SU-DHL-6 (cell line): ENCODE measurements at regions not wholly inside any gene's neighbourhood (a gene's known extent, or its start where the extent isn't known, plus 50 kb on each side); places are given as distances from the start of the nearest gene placed in this dataset.

Source experiments
- H2AFZ ChIP-seq: fragments of 200-600 bp; sonication (generic); 2 replicates; pipeline ENCODE4 v1.6.1; 2014; ENCODE audit warnings: low read depth, mild to moderate bottlenecking, moderate library complexity, mixed read lengths, antibody characterized with exemption, low read length; ENCODE audit not compliant: severe bottlenecking
- H3F3A ChIP-seq: fragments of 200-600 bp; shearing (Covaris generic); 2 replicates; pipeline ENCODE4 v1.6.0; 2016; ENCODE audit warnings: antibody characterized with exemption, mild to moderate bottlenecking; ENCODE audit not compliant: insufficient read depth
- H3K27ac ChIP-seq: fragments of 200-600 bp; sonication (generic); 2 replicates; pipeline ENCODE4 v1.5.1; 2016; ENCODE audit warnings: low read depth, mild to moderate bottlenecking, low read length, moderate library complexity, mixed read lengths
- H3K27me3 ChIP-seq: fragments of 200-600 bp; sonication (generic), shearing (Covaris generic); 2 replicates; pipeline ENCODE4 v1.6.0; 2014; ENCODE audit warnings: mild to moderate bottlenecking, low read length
- H3K36me3 ChIP-seq: fragments of 200-600 bp; sonication (generic); 2 replicates; pipeline ENCODE4 v1.6.1; 2014; ENCODE audit warnings: mild to moderate bottlenecking, low read length, mixed read lengths
- H3K4me2 ChIP-seq: fragments of 300-600, 200-600 bp; shearing (Covaris generic), sonication (generic); 2 replicates; pipeline ENCODE4 v1.6.0; 2014; ENCODE audit warnings: low read length, low read depth, mild to moderate bottlenecking; ENCODE audit not compliant: poor library complexity, severe bottlenecking
- H3K4me3 ChIP-seq: fragments of 200-600 bp; sonication (generic); 2 replicates; pipeline ENCODE4 v1.5.1; 2014; ENCODE audit warnings: antibody characterized with exemption, low read length, mild to moderate bottlenecking, mixed read lengths; ENCODE audit not compliant: insufficient read depth, poor library complexity, severe bottlenecking
- H3K79me2 ChIP-seq: fragments of 200-600 bp; sonication (generic); 2 replicates; pipeline ENCODE4 v1.6.1; 2014; ENCODE audit warnings: mild to moderate bottlenecking, low read length, moderate library complexity; ENCODE audit not compliant: insufficient read depth
- H3K9ac ChIP-seq: fragments of 200-600 bp; sonication (generic); 2 replicates; pipeline ENCODE4 v1.7.0; 2014; ENCODE audit warnings: mild to moderate bottlenecking, low read length
- H3K9me2 ChIP-seq: fragments of 200-600 bp; sonication (generic); replicated peaks from 2 replicates; pipeline ENCODE4 v1.6.1; 2014; ENCODE audit warnings: low read length; ENCODE audit not compliant: insufficient read depth
- H3K9me3 ChIP-seq: fragments of 200-600 bp; sonication (generic); 2 replicates; pipeline ENCODE4 v1.6.1; 2014; ENCODE audit warnings: low read length, mixed read lengths; ENCODE audit not compliant: insufficient read depth
- H4K20me1 ChIP-seq: fragments of 200-600 bp; sonication (generic); 2 replicates; pipeline ENCODE4 v1.6.1; 2014; ENCODE audit warnings: low read depth, mild to moderate bottlenecking, antibody characterized with exemption, low read length, moderate library complexity, mixed read lengths
- CTCF ChIP-seq: fragments of 200-600 bp; sonication (generic); IDR thresholded peaks from one replicate; pipeline ENCODE4 v1.5.1; 2017; ENCODE audit warnings: antibody characterized with exemption, mild to moderate bottlenecking, low read length, moderate library complexity; ENCODE audit not compliant: insufficient read depth, poor library complexity, severe bottlenecking
- EZH2phosphoT487 ChIP-seq: fragments of 200-600 bp; sonication (generic), shearing (Covaris generic); conservative IDR thresholded peaks from 2 replicates; pipeline ENCODE4 v1.6.1; 2018; ENCODE audit warnings: mild to moderate bottlenecking, antibody characterized with exemption, low read length, moderate library complexity, mixed read lengths

GRCh38 chr2:185625604-185626003 is 113.0 kb upstream of the FSIP2 start:
- H3F3A ChIP-seq = no peaks in the 10 kb centered on the region
- no peak overlapping the region for H3K4me2 ChIP-seq
- H3K27me3 ChIP-seq = no peaks in the 10 kb centered on the region
- H3K9me2 ChIP-seq = no peaks in the 10 kb centered on the region
- H3K9ac ChIP-seq = no peak overlapping the region
- H2AFZ ChIP-seq = no peak overlapping the region
- no peaks in the 10 kb centered on the region for H3K9me3 ChIP-seq
- no peaks in the 10 kb centered on the region for H3K79me2 ChIP-seq
- no peak overlapping the region for H3K4me3 ChIP-seq
- TF ChIP-seq CTCF = no peak
- no peak for TF ChIP-seq EZH2phosphoT487
- H3K27ac ChIP-seq = no peak overlapping the region
- no peaks in the 10 kb centered on the region for H4K20me1 ChIP-seq
- no peaks in the 10 kb centered on the region for H3K36me3 ChIP-seq

GRCh38 chr2:185628985-185629384 is 109.6 kb upstream of the FSIP2 start:
- peak; percentile 24 for TF ChIP-seq CTCF
- TF ChIP-seq EZH2phosphoT487 = no peak
- H3K4me3 ChIP-seq = no peak overlapping the region
- no peak overlapping the region for H3K4me2 ChIP-seq
- H4K20me1 ChIP-seq = no peaks in the 10 kb centered on the region
- H3K27ac ChIP-seq = no peak overlapping the region
- H3K9ac ChIP-seq = no peak overlapping the region
- H3K36me3 ChIP-seq = no peaks in the 10 kb centered on the region
- H3K79me2 ChIP-seq = no peaks in the 10 kb centered on the region
- no peaks in the 10 kb centered on the region for H3K27me3 ChIP-seq
- no peaks in the 10 kb centered on the region for H3K9me2 ChIP-seq
- no peaks in the 10 kb centered on the region for H3K9me3 ChIP-seq
- no peak overlapping the region for H2AFZ ChIP-seq
- no peaks in the 10 kb centered on the region for H3F3A ChIP-seq

GRCh38 chr2:185633621-185634020 is 105.0 kb upstream of the FSIP2 start:
- Histone ChIP-seq H3K27me3 (no peaks in the 10 kb centered on the region), H3K27ac (no peak overlapping the region), H3K36me3 (no peaks in the 10 kb centered on the region), H3K9me2 (no peaks in the 10 kb centered on the region), H4K20me1 (no peaks in the 10 kb centered on the region), H3K79me2 (no peaks in the 10 kb centered on the region), H3K9ac (no peak overlapping the region), H3K4me2 (no peak overlapping the region), H3K9me3 (no peaks in the 10 kb centered on the region), H3F3A (no peaks in the 10 kb centered on the region), H2AFZ (no peak overlapping the region), H3K4me3 (no peak overlapping the region)
- no peak for TF ChIP-seq EZH2phosphoT487
- no peak for TF ChIP-seq CTCF
